Muscle of leg (tissue), 3 donors: ENCODE measurements at regions not wholly inside any gene's neighbourhood (a gene's known extent, or its start where the extent isn't known, plus 50 kb on each side); places are given as distances from the start of the nearest gene placed in this dataset.

Experiments used
- DNase-seq: peaks from one replicate; pipeline ENCODE4 v3.0.0; 2013
- H3K27ac ChIP-seq: one replicate; pipeline ENCODE4 v1.5.1; 2013; ENCODE audit warnings: mild to moderate bottlenecking, low read length, control low read depth
- H3K27me3 ChIP-seq: one replicate; pipeline ENCODE4 v1.6.1; 2013; ENCODE audit warnings: low read length; ENCODE audit not compliant: control insufficient read depth, insufficient read depth
- H3K36me3 ChIP-seq: one replicate; pipeline ENCODE4 v1.6.1; 2013; ENCODE audit warnings: low read length; ENCODE audit not compliant: control insufficient read depth, insufficient read depth
- H3K4me1 ChIP-seq: one replicate; pipeline ENCODE4 v1.6.1; 2013; ENCODE audit warnings: low read length; ENCODE audit not compliant: control insufficient read depth, insufficient read depth
- H3K4me3 ChIP-seq: one replicate; pipeline ENCODE4 v1.5.1; 2013; ENCODE audit warnings: low read length, control low read depth
- H3K9me3 ChIP-seq: replicated peaks from 2 replicates; pipeline ENCODE4 v1.6.1; 2013; ENCODE audit warnings: low read depth, low read length; ENCODE audit not compliant: control insufficient read depth
- whole genome bisulfite sequencing: methylation state at CpG from one replicate; pipeline ENCODE4 v1.1.5; 2013; ENCODE audit warnings: missing lambda C conversion rate; ENCODE audit not compliant: insufficient coverage; 5-methylcytosine and 5-hydroxymethylcytosine counted together

GRCh38 chr5:164680216-164680615 lies 1174.8 kb downstream of the MAT2B start:
- Histone ChIP-seq H3K27me3 (no peaks in the 10 kb centered on the region), H3K4me1 (no peaks in the 10 kb centered on the region), H3K27ac (no peak overlapping the region), H3K9me3 (no peaks in the 10 kb centered on the region), H3K4me3 (no peak overlapping the region), H3K36me3 (no peaks in the 10 kb centered on the region)
- no peak for DNase-seq

- H3K36me3 ChIP-seq: no peaks in the 10 kb centered on the region
These were observed 1175.5 kb downstream of the MAT2B start for GRCh38 chr5:164680812-164681520.

GRCh38 chr5:164687391-164687790 lies 1182.0 kb downstream of the MAT2B start:
- Histone ChIP-seq H3K27me3 (no peaks in the 10 kb centered on the region), H3K36me3 (no peaks in the 10 kb centered on the region), H3K9me3 (no peaks in the 10 kb centered on the region), H3K4me1 (no peaks in the 10 kb centered on the region), H3K27ac (no peak overlapping the region), H3K4me3 (no peak overlapping the region)
- no peak for DNase-seq

More at GRCh38 chr5:164680812-164681520, 1175.5 kb downstream of the MAT2B start:
- Histone ChIP-seq H3K27ac (no peak overlapping the region), H3K4me1 (no peaks in the 10 kb centered on the region), H3K4me3 (no peak overlapping the region), H3K27me3 (no peaks in the 10 kb centered on the region), H3K9me3 (no peaks in the 10 kb centered on the region)
- 77% methylated on average over 2 of the region's 5 CpGs for WGBS
- peak; percentile 3 for DNase-seq

GRCh38 chr5:164688437-164688836 lies 1183.0 kb downstream of the MAT2B start:
- H3K36me3 ChIP-seq: no peaks in the 10 kb centered on the region
- no peak overlapping the region for H3K4me3 ChIP-seq
- WGBS: no CpG with 5 or more reads among the region's 2 CpGs
- H3K27ac ChIP-seq: no peak overlapping the region
- DNase-seq: no peak
- H3K27me3 ChIP-seq: no peaks in the 10 kb centered on the region
- no peaks in the 10 kb centered on the region for H3K4me1 ChIP-seq
- H3K9me3 ChIP-seq: no peaks in the 10 kb centered on the region

- no peaks in the 10 kb centered on the region for H3K27me3 ChIP-seq
- H3K27ac ChIP-seq: no peak overlapping the region
- H3K9me3 ChIP-seq: no peaks in the 10 kb centered on the region
- WGBS: 37% methylated on average over 7 of the region's 7 CpGs
- no peaks in the 10 kb centered on the region for H3K4me1 ChIP-seq
- no peak for DNase-seq
- H3K4me3 ChIP-seq: no peak overlapping the region
- no peaks in the 10 kb centered on the region for H3K36me3 ChIP-seq
These were observed 1203.4 kb downstream of the MAT2B start for GRCh38 chr5:164708831-164709230.

GRCh38 chr5:164713682-164714081 lies 1208.3 kb downstream of the MAT2B start:
- Histone ChIP-seq H3K4me1 (no peaks in the 10 kb centered on the region), H3K9me3 (no peaks in the 10 kb centered on the region), H3K36me3 (no peaks in the 10 kb centered on the region), H3K4me3 (no peak overlapping the region), H3K27me3 (no peaks in the 10 kb centered on the region), H3K27ac (no peak overlapping the region)
- no CpG with 5 or more reads among the region's 2 CpGs for WGBS
- no peak for DNase-seq

- no peaks in the 10 kb centered on the region for H3K36me3 ChIP-seq
- no peak overlapping the region for H3K4me3 ChIP-seq
- no peaks in the 10 kb centered on the region for H3K27me3 ChIP-seq
- DNase-seq: peak; percentile 4
- H3K9me3 ChIP-seq: no peaks in the 10 kb centered on the region
- H3K27ac ChIP-seq: no peak overlapping the region
- no peaks in the 10 kb centered on the region for H3K4me1 ChIP-seq
These were observed 1215.7 kb downstream of the MAT2B start for GRCh38 chr5:164721116-164721515.

- Histone ChIP-seq H3K36me3 (no peaks in the 10 kb centered on the region), H3K27me3 (no peaks in the 10 kb centered on the region), H3K4me3 (no peak overlapping the region), H3K4me1 (no peaks in the 10 kb centered on the region), H3K9me3 (no peaks in the 10 kb centered on the region), H3K27ac (no peak overlapping the region)
- WGBS: no CpG with 5 or more reads among the region's 1 CpG
- DNase-seq: peak; percentile 85
These were observed 1216.2 kb downstream of the MAT2B start for GRCh38 chr5:164721656-164722055.

GRCh38 chr5:164722702-164723101 lies 1217.3 kb downstream of the MAT2B start:
- no peak overlapping the region for H3K27ac ChIP-seq
- H3K4me1 ChIP-seq: no peaks in the 10 kb centered on the region
- no CpG with 5 or more reads among the region's 1 CpG for WGBS
- no peak for DNase-seq
- no peak overlapping the region for H3K4me3 ChIP-seq
- H3K27me3 ChIP-seq: no peaks in the 10 kb centered on the region
- H3K36me3 ChIP-seq: no peaks in the 10 kb centered on the region
- no peaks in the 10 kb centered on the region for H3K9me3 ChIP-seq

- Histone ChIP-seq H3K27me3 (no peaks in the 10 kb centered on the region), H3K9me3 (no peaks in the 10 kb centered on the region), H3K27ac (no peak overlapping the region), H3K4me3 (no peak overlapping the region), H3K4me1 (no peaks in the 10 kb centered on the region), H3K36me3 (no peaks in the 10 kb centered on the region)
- DNase-seq: peak; percentile 54
- 57% methylated on average over 1 of the region's 2 CpGs for WGBS
These were observed 1221.6 kb downstream of the MAT2B start for GRCh38 chr5:164727012-164727411.

- no peak overlapping the region for H3K27ac ChIP-seq
- H3K27me3 ChIP-seq: no peaks in the 10 kb centered on the region
- no peak for DNase-seq
- 95% methylated on average over 3 of the region's 3 CpGs for WGBS
- H3K36me3 ChIP-seq: no peaks in the 10 kb centered on the region
- H3K4me3 ChIP-seq: no peak overlapping the region
- no peaks in the 10 kb centered on the region for H3K9me3 ChIP-seq
- H3K4me1 ChIP-seq: no peaks in the 10 kb centered on the region
These were observed 1223.3 kb downstream of the MAT2B start for GRCh38 chr5:164728733-164729132.
